Tibial artery (tissue), 4 donors: ENCODE measurements at regions not wholly inside any gene's neighbourhood (a gene's known extent, or its start where the extent isn't known, plus 50 kb on each side); places are given as distances from the start of the nearest gene placed in this dataset.
"Not testable (repeated sequence)": the region's sequence is repeated elsewhere in the genome, so short reads cannot be mapped to it uniquely, and the experiment has no call there.

Source experiments
- DNase-seq, 2 donors: peaks; one replicate each; pipeline ENCODE4 v3.0.0-alpha.2; 2019
- H3K27ac ChIP-seq, 2 donors: fragments of 200-600 bp; sonication (generic) in 1 of 2; 1 replicate in 1 of 2; 2 replicates in 1 of 2; pipeline ENCODE4 v1.5.1; 2018 to 2019; ENCODE audit warnings: mild to moderate bottlenecking in 1 of 2
- H3K27me3 ChIP-seq, 2 donors: fragments of 200-600 bp; sonication (generic) in 1 of 2; one replicate each; pipeline versions ENCODE4 v1.5.1 to v1.6.0; 2016 to 2019
- H3K36me3 ChIP-seq, 3 donors: fragments of 200-600 bp; sonication (generic) in 2 of 3; one replicate each; pipeline ENCODE4 v1.5.1; 2016 to 2019; ENCODE audit warnings: mild to moderate bottlenecking in 2 of 3
- H3K4me1 ChIP-seq, 4 donors: fragments of 200-600 bp; sonication (generic) in 2 of 4; 1 replicate in 3 of 4; 2 replicates in 1 of 4; pipeline ENCODE4 v1.5.1; 2016 to 2019
- H3K4me3 ChIP-seq, 2 donors: fragments of 200-600 bp; sonication (generic) in 1 of 2; 1 replicate in 1 of 2; 2 replicates in 1 of 2; pipeline ENCODE4 v1.5.1; 2018 to 2019; ENCODE audit warnings: mild to moderate bottlenecking in 2 of 2
- H3K9me3 ChIP-seq, 3 donors: fragments of 200-600 bp; sonication (generic) in 1 of 3; one replicate each; pipeline ENCODE4 v1.5.1; 2016 to 2019
- intact Hi-C: fragments of 100-400 bp; cut with DNase I; formaldehyde crosslinking; loops from one replicate; pipeline ENCODE4 v1.15.0; 2023; ENCODE audit warnings: low total_unique reads
- TF ChIP-seq, protein P1 (sequence below), 2 experiments: fragments of 200-600 bp in 1 of 2; fragments of 450-650 bp in 1 of 2; IDR thresholded peaks; one replicate each; pipeline ENCODE4 v1.5.1; 2017 to 2019; ENCODE audit warnings: antibody characterized with exemption in 2 of 2, mild to moderate bottlenecking in 1 of 2, moderate library complexity in 1 of 2

DNA sequence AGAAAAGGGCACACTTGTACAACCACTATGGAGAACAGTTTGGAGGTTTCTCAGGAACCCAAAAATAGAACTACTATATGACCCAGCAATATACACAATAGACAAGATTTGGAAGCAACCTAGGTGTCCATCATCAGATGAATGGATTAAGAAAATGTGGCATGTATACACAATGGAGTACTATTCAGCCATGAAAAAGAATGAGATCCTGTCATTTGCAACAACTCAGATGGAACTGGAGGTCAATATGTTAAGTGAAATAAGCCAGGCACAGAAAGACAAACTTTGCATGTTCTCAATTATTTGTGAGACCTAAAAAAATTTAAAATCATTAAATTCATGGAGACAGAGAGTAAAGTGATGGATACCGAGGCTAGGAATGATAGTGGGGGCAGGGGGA is 118.8 kb downstream of the ZNF467 start:
- no peaks in the 10 kb centered on the region for H3K9me3 ChIP-seq
- intact Hi-C loops: no loop called here
- H3K4me1 ChIP-seq: no peaks in the 10 kb centered on the region
- H3K27me3 ChIP-seq: no peaks in the 10 kb centered on the region
- no peak overlapping the region for H3K4me3 ChIP-seq
- H3K36me3 ChIP-seq: no peaks in the 10 kb centered on the region
- DNase-seq: no peak
- TF ChIP-seq, protein P1, sequence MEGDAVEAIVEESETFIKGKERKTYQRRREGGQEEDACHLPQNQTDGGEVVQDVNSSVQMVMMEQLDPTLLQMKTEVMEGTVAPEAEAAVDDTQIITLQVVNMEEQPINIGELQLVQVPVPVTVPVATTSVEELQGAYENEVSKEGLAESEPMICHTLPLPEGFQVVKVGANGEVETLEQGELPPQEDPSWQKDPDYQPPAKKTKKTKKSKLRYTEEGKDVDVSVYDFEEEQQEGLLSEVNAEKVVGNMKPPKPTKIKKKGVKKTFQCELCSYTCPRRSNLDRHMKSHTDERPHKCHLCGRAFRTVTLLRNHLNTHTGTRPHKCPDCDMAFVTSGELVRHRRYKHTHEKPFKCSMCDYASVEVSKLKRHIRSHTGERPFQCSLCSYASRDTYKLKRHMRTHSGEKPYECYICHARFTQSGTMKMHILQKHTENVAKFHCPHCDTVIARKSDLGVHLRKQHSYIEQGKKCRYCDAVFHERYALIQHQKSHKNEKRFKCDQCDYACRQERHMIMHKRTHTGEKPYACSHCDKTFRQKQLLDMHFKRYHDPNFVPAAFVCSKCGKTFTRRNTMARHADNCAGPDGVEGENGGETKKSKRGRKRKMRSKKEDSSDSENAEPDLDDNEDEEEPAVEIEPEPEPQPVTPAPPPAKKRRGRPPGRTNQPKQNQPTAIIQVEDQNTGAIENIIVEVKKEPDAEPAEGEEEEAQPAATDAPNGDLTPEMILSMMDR (IDR thresholded peaks at IDR 0.05): no peak
- no peak overlapping the region for H3K27ac ChIP-seq

DNA sequence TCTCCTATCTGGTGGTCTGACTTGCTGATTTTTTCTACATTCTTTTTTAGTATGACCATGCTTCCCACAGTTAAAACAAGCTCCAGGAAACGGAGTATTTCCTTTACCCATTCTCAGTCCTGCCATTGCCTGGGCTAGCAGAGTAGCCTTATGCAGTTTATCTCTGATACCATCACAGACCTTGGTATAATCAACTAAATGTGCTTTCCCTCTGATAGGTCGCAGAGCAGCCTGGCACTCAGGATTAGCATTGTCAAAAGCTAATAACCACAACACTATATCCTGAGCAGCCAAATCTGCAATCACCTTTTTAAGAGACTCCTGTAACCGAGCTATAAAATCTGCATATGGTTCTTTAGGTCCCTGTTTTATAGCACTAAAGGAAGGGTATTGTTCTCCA is 123.2 kb downstream of the ZNF467 start:
- H3K4me1 ChIP-seq, H3K36me3 ChIP-seq, H3K9me3 ChIP-seq, DNase-seq, intact Hi-C loops, H3K4me3 ChIP-seq, H3K27ac ChIP-seq, H3K27me3 ChIP-seq: not testable (repeated sequence)

- Histone ChIP-seq H3K27ac (no peak overlapping the region), H3K27me3 (no peaks in the 10 kb centered on the region), H3K4me3 (no peak overlapping the region), H3K9me3 (no peaks in the 10 kb centered on the region), H3K36me3 (no peaks in the 10 kb centered on the region), H3K4me1 (no peaks in the 10 kb centered on the region)
- TF ChIP-seq, protein P1 (IDR thresholded peaks at IDR 0.05): no peak
- intact Hi-C loops: no loop called here
- no peak for DNase-seq
These were observed 128.6 kb downstream of the ZNF467 start for GRCh38 chr7:149644754-149645153.

DNA sequence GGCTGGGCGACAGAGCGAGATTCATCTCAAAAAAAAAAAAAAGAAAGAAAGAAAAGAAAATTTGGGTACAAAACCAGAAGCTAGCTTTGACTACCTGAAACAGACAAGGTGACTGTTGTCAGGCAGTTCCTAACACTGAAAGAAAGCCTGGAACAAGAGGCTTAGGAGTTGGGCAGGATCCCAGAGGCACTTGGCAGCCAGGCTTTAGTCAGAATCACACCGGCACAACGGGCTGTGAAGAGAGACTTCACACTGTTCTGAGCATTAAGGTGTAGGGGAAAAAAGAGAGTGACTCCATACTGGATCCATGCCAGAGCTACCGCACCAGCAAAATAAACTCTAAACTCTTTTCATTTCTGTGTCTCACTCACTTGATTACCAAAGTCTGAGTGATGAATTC is 130.8 kb downstream of the ZNF467 start:
- Histone ChIP-seq H3K36me3 (no peaks in the 10 kb centered on the region), H3K9me3 (no peaks in the 10 kb centered on the region), H3K27me3 (peaks cover 0 to 9% of the 10 kb centered on the region in 2 donors), H3K4me1 (no peaks in the 10 kb centered on the region), H3K27ac (no peak overlapping the region), H3K4me3 (no peak overlapping the region)
- intact Hi-C loops: no loop called here
- no peak for DNase-seq
- TF ChIP-seq, protein P1 (IDR thresholded peaks at IDR 0.05): no peak

- no peak for DNase-seq
- TF ChIP-seq, protein P1 (IDR thresholded peaks at IDR 0.05): no peak
- Histone ChIP-seq H3K36me3 (no peaks in the 10 kb centered on the region), H3K27ac (no peak overlapping the region), H3K4me3 (no peak overlapping the region), H3K9me3 (no peaks in the 10 kb centered on the region), H3K4me1 (no peaks in the 10 kb centered on the region), H3K27me3 (peaks cover 0 to 24% of the 10 kb centered on the region in 2 donors)
- intact Hi-C loops: no loop called here
These were observed 134.6 kb downstream of the ZNF467 start for GRCh38 chr7:149638566-149639320.

DNA sequence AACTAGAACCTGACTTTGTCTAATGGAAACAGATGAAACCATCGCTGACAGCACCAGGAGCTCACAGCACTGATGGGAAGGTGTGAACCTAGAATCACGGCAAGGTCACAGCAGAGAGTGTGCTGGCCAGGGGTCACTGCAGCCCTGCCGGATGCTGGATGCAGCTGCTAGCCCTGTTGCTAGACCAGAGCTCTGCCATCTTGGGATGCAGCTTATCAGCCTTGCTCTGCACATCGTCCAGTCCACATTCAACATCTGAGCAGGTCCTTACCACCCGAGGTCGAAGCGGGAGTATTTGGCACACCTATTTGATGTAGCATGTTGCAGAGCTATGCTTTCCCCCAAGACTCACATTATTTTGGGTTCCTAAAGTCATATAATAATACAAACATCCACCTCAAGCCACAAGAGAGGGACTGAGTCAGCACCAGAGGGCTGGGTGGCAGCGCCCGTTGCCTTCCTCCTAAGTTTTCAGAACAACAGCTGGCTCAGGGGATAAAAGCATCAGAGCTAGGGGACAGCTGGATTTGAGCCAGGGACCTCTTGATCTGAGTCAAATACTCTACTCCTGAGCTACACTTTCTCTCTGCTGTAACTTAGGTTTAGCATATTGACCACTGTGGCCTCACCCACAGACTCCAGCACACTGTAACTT is 135.3 kb downstream of the ZNF467 start:
- Histone ChIP-seq H3K27me3 (peaks cover 0 to 25% of the 10 kb centered on the region in 2 donors), H3K27ac (no peak overlapping the region), H3K4me1 (no peaks in the 10 kb centered on the region), H3K9me3 (no peaks in the 10 kb centered on the region), H3K4me3 (no peak overlapping the region), H3K36me3 (no peaks in the 10 kb centered on the region)
- TF ChIP-seq, protein P1 (IDR thresholded peaks at IDR 0.05): no peak
- DNase-seq: no peak
- intact Hi-C loops: no loop called here
